ENCODE measurements at regions not wholly inside any gene's neighbourhood (a gene's known extent, or its start where the extent isn't known, plus 50 kb on each side); places are given as distances from the start of the nearest gene placed in this dataset.

- H3K4me3 ChIP-seq, result no peak overlapping the region
- no peak overlapping the region for H3K4me2 ChIP-seq
- H3K9me3 ChIP-seq, result no peaks in the 10 kb centered on the region
- CTCF ChIA-PET, result no interaction called here
- DNase-seq (ENCODE audit: low read depth in 1 of 2, low spot score in 1 of 2), result no peak
- no peaks in the 10 kb centered on the region for H3K4me1 ChIP-seq
- ATAC-seq, result no peak
- POLR2A ChIA-PET, result no interaction called here
- no peak for FAIRE-seq
- no peak overlapping the region for H3K27ac ChIP-seq
- TF ChIP-seq HMGXB4 (CRISPR knock-in tag; IDR thresholded peaks at IDR 0.05; ENCODE audit: borderline replicate concordance) (no peak), RCOR1 (IDR thresholded peaks at IDR 0.05; ENCODE audit: low read depth, low read length) (no peak), PBX3 (IDR thresholded peaks at IDR 0.05) (no peak), KDM1A (IDR thresholded peaks at IDR 0.05; ENCODE audit: low read depth) (no peak)
- WGBS (ENCODE audit: missing lambda C conversion rate), result 17% methylated on average over 1 of the region's 1 CpG
Measured at GRCh38 chr9:119803679-119804078, 434.4 kb upstream of the BRINP1 start.

GRCh38 chr9:119802621-119803020, 433.4 kb upstream of the BRINP1 start:
- ChIA-PET CTCF (no interaction called here), POLR2A (interaction anchor here (0.6 kb wide), 1 partner anchor 203 kb away, joined by 3 read pairs; no protein-coding TSS in a partner anchor)
- DNase-seq (ENCODE audit: low read depth in 1 of 2, low spot score in 1 of 2) (no peak), FAIRE-seq (no peak), ATAC-seq (peak in 1 of 2 experiments; percentile 47; a peak in 1 of 6 replicates)
- Histone ChIP-seq H3K4me3 (no peak overlapping the region), H3K9me3 (no peaks in the 10 kb centered on the region), H3K4me1 (no peaks in the 10 kb centered on the region), H3K27ac (no peak overlapping the region), H3K4me2 (no peak overlapping the region)
- WGBS (ENCODE audit: missing lambda C conversion rate), result 22% methylated on average over 5 of the region's 6 CpGs
- no peak for TF ChIP-seq ZNF302 (CRISPR knock-in tag; IDR thresholded peaks at IDR 0.05)
- TF ChIP-seq CBX2 (IDR thresholded peaks at IDR 0.05; ENCODE audit: borderline replicate concordance, low read depth), result no peak
- no peak for TF ChIP-seq POLR2A (IDR thresholded peaks at IDR 0.05; ENCODE audit: low read length)
- TF ChIP-seq BHLHE40 (IDR thresholded peaks at IDR 0.05; ENCODE audit: low read depth, low read length), result no peak
- no peak for TF ChIP-seq REST (IDR thresholded peaks at IDR 0.05)
- TF ChIP-seq CHD2 (IDR thresholded peaks at IDR 0.05; ENCODE audit: low read length, partially characterized antibody), result no peak
- no peak for TF ChIP-seq SMC3 (IDR thresholded peaks at IDR 0.05)
- TF ChIP-seq EHMT2 (IDR thresholded peaks at IDR 0.05; ENCODE audit: low read depth), result no peak
- TF ChIP-seq MYC (IDR thresholded peaks at IDR 0.05; ENCODE audit: borderline replicate concordance, low read length), result no peak
- TF ChIP-seq HOXB13 (CRISPR knock-in tag; IDR thresholded peaks at IDR 0.05; ENCODE audit: low read depth), result no peak
- TF ChIP-seq JUN (IDR thresholded peaks at IDR 0.05), result no peak
- TF ChIP-seq ESRRA (IDR thresholded peaks at IDR 0.05; ENCODE audit: borderline replicate concordance, low read length), result no peak
- TF ChIP-seq JUNB (IDR thresholded peaks at IDR 0.05), result no peak
- TF ChIP-seq CBX8 (IDR thresholded peaks at IDR 0.05), result no peak
- no peak for TF ChIP-seq FOXS1 (CRISPR knock-in tag; IDR thresholded peaks at IDR 0.05)
- no peak for TF ChIP-seq E2F6 (IDR thresholded peaks at IDR 0.05; ENCODE audit: borderline replicate concordance, low read depth)
- no peak for TF ChIP-seq MAFK (IDR thresholded peaks at IDR 0.05; ENCODE audit: partially characterized antibody)

Data from A549 (cell line).